ENCODE measurements at regions not wholly inside any gene's neighbourhood (a gene's known extent, or its start where the extent isn't known, plus 50 kb on each side); places are given as distances from the start of the nearest gene placed in this dataset.

- no peak for TF ChIP-seq ZBTB33 (IDR thresholded peaks at IDR 0.05)
- TF ChIP-seq RXRA (IDR thresholded peaks at IDR 0.05) = no peak
These were observed 232.6 kb upstream of the SRRM4 start (continued) for GRCh38 chr12:118748478-118749380.

- no peak overlapping the region for H3K27ac ChIP-seq (ENCODE audit: low read depth in 1 of 2, low read length in 2 of 2)
- TF ChIP-seq REST (IDR thresholded peaks at IDR 0.05) = no peak
- TF ChIP-seq ZBTB33 (IDR thresholded peaks at IDR 0.05) = no peak
- no peak for TF ChIP-seq FOXA1 (IDR thresholded peaks at IDR 0.05)
- TF ChIP-seq NR2F2 (IDR thresholded peaks at IDR 0.05) = no peak
- TF ChIP-seq GABPA (IDR thresholded peaks at IDR 0.05 in 1 of 2, conservative IDR thresholded peaks at IDR 0.05 in 1 of 2) = no peak
- no peak for TF ChIP-seq CTCF (IDR thresholded peaks at IDR 0.05; ENCODE audit: low read depth, low read length, missing input control)
- no peak for TF ChIP-seq FOXA2 (IDR thresholded peaks at IDR 0.05)
- no peak for TF ChIP-seq JUND (IDR thresholded peaks at IDR 0.05)
- no peak for TF ChIP-seq HNF4A (conservative IDR thresholded peaks at IDR 0.05)
- TF ChIP-seq RXRA (IDR thresholded peaks at IDR 0.05) = no peak
- no peak for TF ChIP-seq EGR1 (IDR thresholded peaks at IDR 0.05; ENCODE audit: low read depth in 2 of 2)
- TF ChIP-seq ATF3 (IDR thresholded peaks at IDR 0.05) = no peak
- TF ChIP-seq MAX (IDR thresholded peaks at IDR 0.05) = no peak
- TF ChIP-seq TAF1 (conservative IDR thresholded peaks at IDR 0.05) = no peak
- TF ChIP-seq SP1 (IDR thresholded peaks at IDR 0.05) = no peak
- no peak for TF ChIP-seq YY1 (IDR thresholded peaks at IDR 0.05)
- no peak for TF ChIP-seq HNF4G (IDR thresholded peaks at IDR 0.05)
- no peak for TF ChIP-seq RAD21 (IDR thresholded peaks at IDR 0.05)
- DNase-seq (ENCODE audit: low spot score) = no peak
- no peak overlapping the region for H3K4me3 ChIP-seq (ENCODE audit: low read depth in 1 of 3, low read length in 3 of 3)
- H3K9me3 ChIP-seq (ENCODE audit: control insufficient read depth in 4 of 4, low read length in 3 of 4) = peaks cover 0 to 5% (median 3%) of the 10 kb centered on the region in 4 donors
- no peaks in the 10 kb centered on the region for H3K4me1 ChIP-seq (ENCODE audit: control insufficient read depth in 4 of 4, insufficient read depth in 4 of 4, low read length in 3 of 4)
- H3K27me3 ChIP-seq (ENCODE audit: control insufficient read depth in 4 of 4, insufficient read depth in 4 of 4, low read length in 3 of 4) = peaks cover 0 to 2% (median 0%) of the 10 kb centered on the region in 4 donors
- no peak overlapping the region for H3K9ac ChIP-seq (ENCODE audit: low read depth in 1 of 2, low read length in 2 of 2)
- no peaks in the 10 kb centered on the region for H3K36me3 ChIP-seq (ENCODE audit: control insufficient read depth in 4 of 4, insufficient read depth in 3 of 4, low read depth in 1 of 4, low read length in 3 of 4)
- WGBS = 74% methylated on average over 6 of the region's 6 CpGs
These were observed 231.7 kb upstream of the SRRM4 start for GRCh38 chr12:118749646-118750045.
